ENCODE measurements at regions not wholly inside any gene's neighbourhood (a gene's known extent, or its start where the extent isn't known, plus 50 kb on each side); places are given as distances from the start of the nearest gene placed in this dataset.

- no peaks in the 10 kb centered on the region for H3K27me3 ChIP-seq (ENCODE audit: low read depth, low read length)
- no peaks in the 10 kb centered on the region for H3K9me3 ChIP-seq (ENCODE audit: control insufficient read depth in 1 of 2, low read length in 2 of 2)
- no peaks in the 10 kb centered on the region for H3K36me3 ChIP-seq (ENCODE audit: control insufficient read depth in 1 of 2, insufficient read depth in 2 of 2, low read length in 2 of 2)
- H3K4me3 ChIP-seq (ENCODE audit: low read depth in 1 of 2, low read length in 2 of 2): no peak overlapping the region
- no peaks in the 10 kb centered on the region for H3K4me1 ChIP-seq (ENCODE audit: control insufficient read depth in 1 of 2, insufficient read depth in 2 of 2, low read length in 2 of 2)
- H3K27ac ChIP-seq (ENCODE audit: low read length): no peak overlapping the region
These were observed 1111.8 kb upstream of the LCORL start for GRCh38 chr4:19133315-19133714.

GRCh38 chr4:19130866-19131265 is 1109.3 kb upstream of the LCORL start:
- Histone ChIP-seq H3K4me1 (ENCODE audit: control insufficient read depth in 1 of 2, insufficient read depth in 2 of 2, low read length in 2 of 2) (no peaks in the 10 kb centered on the region), H3K9me3 (ENCODE audit: control insufficient read depth in 1 of 2, low read length in 2 of 2) (no peaks in the 10 kb centered on the region), H3K36me3 (ENCODE audit: control insufficient read depth in 1 of 2, insufficient read depth in 2 of 2, low read length in 2 of 2) (no peaks in the 10 kb centered on the region), H3K27me3 (ENCODE audit: low read depth, low read length) (no peaks in the 10 kb centered on the region), H3K4me3 (ENCODE audit: low read depth in 1 of 2, low read length in 2 of 2) (no peak overlapping the region), H3K27ac (ENCODE audit: low read length) (no peak overlapping the region)

GRCh38 chr4:19128176-19128575 is 1106.6 kb upstream of the LCORL start:
- Histone ChIP-seq H3K4me3 (ENCODE audit: low read depth in 1 of 2, low read length in 2 of 2) (no peak overlapping the region), H3K4me1 (ENCODE audit: control insufficient read depth in 1 of 2, insufficient read depth in 2 of 2, low read length in 2 of 2) (no peaks in the 10 kb centered on the region), H3K27ac (ENCODE audit: low read length) (no peak overlapping the region), H3K9me3 (ENCODE audit: control insufficient read depth in 1 of 2, low read length in 2 of 2) (no peaks in the 10 kb centered on the region), H3K27me3 (ENCODE audit: low read depth, low read length) (no peaks in the 10 kb centered on the region), H3K36me3 (ENCODE audit: control insufficient read depth in 1 of 2, insufficient read depth in 2 of 2, low read length in 2 of 2) (no peaks in the 10 kb centered on the region)

GRCh38 chr4:19126903-19127302 is 1105.3 kb upstream of the LCORL start:
- H3K9me3 ChIP-seq (ENCODE audit: control insufficient read depth in 1 of 2, low read length in 2 of 2): no peaks in the 10 kb centered on the region
- H3K4me1 ChIP-seq (ENCODE audit: control insufficient read depth in 1 of 2, insufficient read depth in 2 of 2, low read length in 2 of 2): no peaks in the 10 kb centered on the region
- H3K27ac ChIP-seq (ENCODE audit: low read length): no peak overlapping the region
- H3K4me3 ChIP-seq (ENCODE audit: low read depth in 1 of 2, low read length in 2 of 2): no peak overlapping the region
- no peaks in the 10 kb centered on the region for H3K36me3 ChIP-seq (ENCODE audit: control insufficient read depth in 1 of 2, insufficient read depth in 2 of 2, low read length in 2 of 2)
- H3K27me3 ChIP-seq (ENCODE audit: low read depth, low read length): no peaks in the 10 kb centered on the region

- Histone ChIP-seq H3K4me1 (ENCODE audit: control insufficient read depth in 1 of 2, insufficient read depth in 2 of 2, low read length in 2 of 2) (no peaks in the 10 kb centered on the region), H3K4me3 (ENCODE audit: low read depth in 1 of 2, low read length in 2 of 2) (no peak overlapping the region), H3K27me3 (ENCODE audit: low read depth, low read length) (no peaks in the 10 kb centered on the region), H3K27ac (ENCODE audit: low read length) (no peak overlapping the region), H3K36me3 (ENCODE audit: control insufficient read depth in 1 of 2, insufficient read depth in 2 of 2, low read length in 2 of 2) (no peaks in the 10 kb centered on the region), H3K9me3 (ENCODE audit: control insufficient read depth in 1 of 2, low read length in 2 of 2) (peaks cover 0 to 3% of the 10 kb centered on the region in 2 donors)
These were observed 1102.1 kb upstream of the LCORL start for GRCh38 chr4:19123681-19124080.

- Histone ChIP-seq H3K27me3 (ENCODE audit: low read depth, low read length) (no peaks in the 10 kb centered on the region), H3K36me3 (ENCODE audit: control insufficient read depth in 1 of 2, insufficient read depth in 2 of 2, low read length in 2 of 2) (no peaks in the 10 kb centered on the region), H3K4me1 (ENCODE audit: control insufficient read depth in 1 of 2, insufficient read depth in 2 of 2, low read length in 2 of 2) (no peaks in the 10 kb centered on the region), H3K4me3 (ENCODE audit: low read depth in 1 of 2, low read length in 2 of 2) (no peak overlapping the region), H3K27ac (ENCODE audit: low read length) (no peak overlapping the region), H3K9me3 (ENCODE audit: control insufficient read depth in 1 of 2, low read length in 2 of 2) (peaks cover 0 to 3% of the 10 kb centered on the region in 2 donors)
These were observed 1098.5 kb upstream of the LCORL start for GRCh38 chr4:19119904-19120560.

GRCh38 chr4:19117022-19117421 is 1095.5 kb upstream of the LCORL start:
- Histone ChIP-seq H3K27me3 (ENCODE audit: low read depth, low read length) (no peaks in the 10 kb centered on the region), H3K36me3 (ENCODE audit: control insufficient read depth in 1 of 2, insufficient read depth in 2 of 2, low read length in 2 of 2) (no peaks in the 10 kb centered on the region), H3K4me1 (ENCODE audit: control insufficient read depth in 1 of 2, insufficient read depth in 2 of 2, low read length in 2 of 2) (no peaks in the 10 kb centered on the region), H3K9me3 (ENCODE audit: control insufficient read depth in 1 of 2, low read length in 2 of 2) (peaks cover 0 to 3% of the 10 kb centered on the region in 2 donors), H3K4me3 (ENCODE audit: low read depth in 1 of 2, low read length in 2 of 2) (no peak overlapping the region), H3K27ac (ENCODE audit: low read length) (no peak overlapping the region)

GRCh38 chr4:19104176-19104575 is 1082.6 kb upstream of the LCORL start:
- H3K27ac ChIP-seq (ENCODE audit: low read length): no peak overlapping the region
- H3K27me3 ChIP-seq (ENCODE audit: low read depth, low read length): no peaks in the 10 kb centered on the region
- no peaks in the 10 kb centered on the region for H3K9me3 ChIP-seq (ENCODE audit: control insufficient read depth in 1 of 2, low read length in 2 of 2)
- no peaks in the 10 kb centered on the region for H3K4me1 ChIP-seq (ENCODE audit: control insufficient read depth in 1 of 2, insufficient read depth in 2 of 2, low read length in 2 of 2)
- no peak overlapping the region for H3K4me3 ChIP-seq (ENCODE audit: low read depth in 1 of 2, low read length in 2 of 2)
- H3K36me3 ChIP-seq (ENCODE audit: control insufficient read depth in 1 of 2, insufficient read depth in 2 of 2, low read length in 2 of 2): no peaks in the 10 kb centered on the region

- Histone ChIP-seq H3K9me3 (ENCODE audit: control insufficient read depth in 1 of 2, low read length in 2 of 2) (no peaks in the 10 kb centered on the region), H3K4me3 (ENCODE audit: low read depth in 1 of 2, low read length in 2 of 2) (no peak overlapping the region), H3K4me1 (ENCODE audit: control insufficient read depth in 1 of 2, insufficient read depth in 2 of 2, low read length in 2 of 2) (no peaks in the 10 kb centered on the region), H3K27ac (ENCODE audit: low read length) (no peak overlapping the region), H3K27me3 (ENCODE audit: low read depth, low read length) (no peaks in the 10 kb centered on the region), H3K36me3 (ENCODE audit: control insufficient read depth in 1 of 2, insufficient read depth in 2 of 2, low read length in 2 of 2) (no peaks in the 10 kb centered on the region)
These were observed 1074.0 kb upstream of the LCORL start for GRCh38 chr4:19095491-19096046.

GRCh38 chr4:19093951-19094350 is 1072.4 kb upstream of the LCORL start:
- no peaks in the 10 kb centered on the region for H3K4me1 ChIP-seq (ENCODE audit: control insufficient read depth in 1 of 2, insufficient read depth in 2 of 2, low read length in 2 of 2)
- H3K27me3 ChIP-seq (ENCODE audit: low read depth, low read length): no peaks in the 10 kb centered on the region
- H3K27ac ChIP-seq (ENCODE audit: low read length): no peak overlapping the region
- H3K36me3 ChIP-seq (ENCODE audit: control insufficient read depth in 1 of 2, insufficient read depth in 2 of 2, low read length in 2 of 2): no peaks in the 10 kb centered on the region
- no peak overlapping the region for H3K4me3 ChIP-seq (ENCODE audit: low read depth in 1 of 2, low read length in 2 of 2)
- no peaks in the 10 kb centered on the region for H3K9me3 ChIP-seq (ENCODE audit: control insufficient read depth in 1 of 2, low read length in 2 of 2)

GRCh38 chr4:19092797-19093196 is 1071.2 kb upstream of the LCORL start:
- H3K36me3 ChIP-seq (ENCODE audit: control insufficient read depth in 1 of 2, insufficient read depth in 2 of 2, low read length in 2 of 2): no peaks in the 10 kb centered on the region
- H3K4me1 ChIP-seq (ENCODE audit: control insufficient read depth in 1 of 2, insufficient read depth in 2 of 2, low read length in 2 of 2): no peaks in the 10 kb centered on the region
- H3K27ac ChIP-seq (ENCODE audit: low read length): no peak overlapping the region
- no peak overlapping the region for H3K4me3 ChIP-seq (ENCODE audit: low read depth in 1 of 2, low read length in 2 of 2)
- H3K9me3 ChIP-seq (ENCODE audit: control insufficient read depth in 1 of 2, low read length in 2 of 2): peaks cover 0 to 3% of the 10 kb centered on the region in 2 donors
- H3K27me3 ChIP-seq (ENCODE audit: low read depth, low read length): no peaks in the 10 kb centered on the region

GRCh38 chr4:19074036-19074435 is 1052.5 kb upstream of the LCORL start:
- no peaks in the 10 kb centered on the region for H3K27me3 ChIP-seq (ENCODE audit: low read depth, low read length)
- H3K4me1 ChIP-seq (ENCODE audit: control insufficient read depth in 1 of 2, insufficient read depth in 2 of 2, low read length in 2 of 2): no peaks in the 10 kb centered on the region
- H3K27ac ChIP-seq (ENCODE audit: low read length): no peak overlapping the region
- H3K9me3 ChIP-seq (ENCODE audit: control insufficient read depth in 1 of 2, low read length in 2 of 2): no peaks in the 10 kb centered on the region
- H3K4me3 ChIP-seq (ENCODE audit: low read depth in 1 of 2, low read length in 2 of 2): no peak overlapping the region
- no peaks in the 10 kb centered on the region for H3K36me3 ChIP-seq (ENCODE audit: control insufficient read depth in 1 of 2, insufficient read depth in 2 of 2, low read length in 2 of 2)

Data from muscle layer of duodenum (tissue), 2 donors.